DND-41 (cell line): ENCODE measurements at regions not wholly inside any gene's neighbourhood (a gene's known extent, or its start where the extent isn't known, plus 50 kb on each side); places are given as distances from the start of the nearest gene placed in this dataset.

ENCODE experiments used
- EZH2 ChIP-seq: IDR thresholded peaks from 3 replicates; pipeline ENCODE4 v1.6.1; 2012; ENCODE audit warnings: borderline replicate concordance, low read depth, mild to moderate bottlenecking, moderate library complexity, low read length, inconsistent platforms; ENCODE audit not compliant: severe bottlenecking
- TF ChIP-seq, protein P1 (sequence below): IDR thresholded peaks from 2 replicates; pipeline ENCODE4 v1.5.1; 2012; ENCODE audit warnings: borderline replicate concordance, low read length, moderate library complexity, mild to moderate bottlenecking; ENCODE audit not compliant: poor library complexity, severe bottlenecking; ENCODE audit errors: extremely low read depth

DNA sequence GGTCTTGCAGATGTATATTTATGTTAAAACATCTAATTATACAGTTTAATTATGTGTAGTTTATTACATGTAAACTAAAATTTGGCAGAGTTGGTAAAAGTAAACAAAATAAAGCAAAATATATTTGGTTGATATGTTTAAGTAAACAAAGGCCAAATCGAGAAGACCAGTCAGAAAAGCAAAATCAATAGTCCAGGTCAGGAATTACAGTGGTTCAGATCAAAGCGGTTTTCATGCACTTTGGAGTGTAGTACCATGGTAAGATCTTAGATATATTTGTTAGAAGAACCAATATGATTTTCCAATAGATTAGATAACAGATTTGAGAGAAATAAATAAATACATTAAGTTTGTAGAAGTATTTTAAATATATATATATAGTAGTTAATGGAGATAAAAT lies 1421.6 kb upstream of the CDH8 start:
- TF ChIP-seq, protein P1, sequence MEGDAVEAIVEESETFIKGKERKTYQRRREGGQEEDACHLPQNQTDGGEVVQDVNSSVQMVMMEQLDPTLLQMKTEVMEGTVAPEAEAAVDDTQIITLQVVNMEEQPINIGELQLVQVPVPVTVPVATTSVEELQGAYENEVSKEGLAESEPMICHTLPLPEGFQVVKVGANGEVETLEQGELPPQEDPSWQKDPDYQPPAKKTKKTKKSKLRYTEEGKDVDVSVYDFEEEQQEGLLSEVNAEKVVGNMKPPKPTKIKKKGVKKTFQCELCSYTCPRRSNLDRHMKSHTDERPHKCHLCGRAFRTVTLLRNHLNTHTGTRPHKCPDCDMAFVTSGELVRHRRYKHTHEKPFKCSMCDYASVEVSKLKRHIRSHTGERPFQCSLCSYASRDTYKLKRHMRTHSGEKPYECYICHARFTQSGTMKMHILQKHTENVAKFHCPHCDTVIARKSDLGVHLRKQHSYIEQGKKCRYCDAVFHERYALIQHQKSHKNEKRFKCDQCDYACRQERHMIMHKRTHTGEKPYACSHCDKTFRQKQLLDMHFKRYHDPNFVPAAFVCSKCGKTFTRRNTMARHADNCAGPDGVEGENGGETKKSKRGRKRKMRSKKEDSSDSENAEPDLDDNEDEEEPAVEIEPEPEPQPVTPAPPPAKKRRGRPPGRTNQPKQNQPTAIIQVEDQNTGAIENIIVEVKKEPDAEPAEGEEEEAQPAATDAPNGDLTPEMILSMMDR: no peak
- TF ChIP-seq EZH2: no peak
